ENCODE measurements at regions not wholly inside any gene's neighbourhood (a gene's known extent, or its start where the extent isn't known, plus 50 kb on each side); places are given as distances from the start of the nearest gene placed in this dataset.
A peak's percentile ranks its signal among the peaks of the same experiment; 100 is the strongest.

DNA sequence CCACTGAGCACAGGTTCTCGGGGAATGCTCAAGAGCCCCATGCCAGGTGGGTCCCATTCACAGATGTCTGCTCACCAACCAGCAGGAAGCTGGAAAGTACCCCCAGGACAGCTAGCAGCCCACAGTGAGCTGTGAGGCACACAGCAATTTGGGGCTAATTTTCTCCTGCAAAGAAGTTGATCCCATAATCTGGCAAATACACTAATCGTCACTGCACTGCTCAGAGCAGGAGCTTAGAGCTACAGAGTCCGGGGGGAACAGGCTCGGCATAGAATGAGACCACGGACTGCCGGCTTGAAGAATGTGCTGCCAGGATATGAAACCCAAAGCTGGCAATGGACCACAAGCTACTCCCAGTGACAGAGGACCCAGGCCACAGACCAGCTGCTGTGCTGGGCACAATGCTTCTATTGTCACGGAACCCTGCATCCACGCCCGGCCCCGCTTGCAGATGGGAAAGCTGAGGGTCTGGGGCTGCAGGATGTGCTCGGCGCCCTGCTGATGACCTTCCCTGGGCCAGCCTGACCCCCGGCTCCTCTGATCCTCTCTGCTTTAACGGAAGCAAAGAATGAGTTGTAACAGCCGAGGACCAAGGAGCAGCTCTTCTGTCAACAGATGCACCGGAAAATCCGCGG lies 239.7 kb downstream of the CTTN start (continued):
- TF ChIP-seq HDAC1 (CRISPR knock-in tag; IDR thresholded peaks at IDR 0.05) = peak; percentile 87
- no peak for TF ChIP-seq DNMT3B (CRISPR knock-in tag; conservative IDR thresholded peaks at IDR 0.05)
- TF ChIP-seq AHR (CRISPR knock-in tag; IDR thresholded peaks at IDR 0.05) = no peak
- TF ChIP-seq, protein P1, sequence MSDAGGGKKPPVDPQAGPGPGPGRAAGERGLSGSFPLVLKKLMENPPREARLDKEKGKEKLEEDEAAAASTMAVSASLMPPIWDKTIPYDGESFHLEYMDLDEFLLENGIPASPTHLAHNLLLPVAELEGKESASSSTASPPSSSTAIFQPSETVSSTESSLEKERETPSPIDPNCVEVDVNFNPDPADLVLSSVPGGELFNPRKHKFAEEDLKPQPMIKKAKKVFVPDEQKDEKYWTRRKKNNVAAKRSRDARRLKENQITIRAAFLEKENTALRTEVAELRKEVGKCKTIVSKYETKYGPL (CRISPR knock-in tag; IDR thresholded peaks at IDR 0.05) = no peak
- no peak for TF ChIP-seq TBX3 (IDR thresholded peaks at IDR 0.05; ENCODE audit: borderline replicate concordance)
- no peak for TF ChIP-seq ZNF343 (CRISPR knock-in tag; IDR thresholded peaks at IDR 0.05)
- no peak for TF ChIP-seq ZBTB3 (CRISPR knock-in tag; IDR thresholded peaks at IDR 0.05; ENCODE audit: borderline replicate concordance, low read depth)
- TF ChIP-seq ZNF607 (CRISPR knock-in tag; IDR thresholded peaks at IDR 0.05; ENCODE audit: borderline replicate concordance) = no peak
- peak; percentile 67; the same call in 1 of the 2 replicates for TF ChIP-seq DPF2 (CRISPR knock-in tag; IDR thresholded peaks at IDR 0.05; ENCODE audit: borderline replicate concordance, low read depth)
- TF ChIP-seq CHD2 (IDR thresholded peaks at IDR 0.05; ENCODE audit: low read depth, low read length) = no peak
- TF ChIP-seq KDM5B (CRISPR knock-in tag; IDR thresholded peaks at IDR 0.05; ENCODE audit: borderline replicate concordance) = no peak
- TF ChIP-seq ETV5 (CRISPR knock-in tag; IDR thresholded peaks at IDR 0.05; ENCODE audit: borderline replicate concordance) = peak; percentile 96
- no peak for TF ChIP-seq SMAD3 (CRISPR knock-in tag; IDR thresholded peaks at IDR 0.05)
- TF ChIP-seq ZMYM2 (CRISPR knock-in tag; IDR thresholded peaks at IDR 0.05) = peak; percentile 80; the same call in 1 of the 2 replicates
- TF ChIP-seq ZBTB21 (CRISPR knock-in tag; IDR thresholded peaks at IDR 0.05) = no peak
- TF ChIP-seq, protein P2, sequence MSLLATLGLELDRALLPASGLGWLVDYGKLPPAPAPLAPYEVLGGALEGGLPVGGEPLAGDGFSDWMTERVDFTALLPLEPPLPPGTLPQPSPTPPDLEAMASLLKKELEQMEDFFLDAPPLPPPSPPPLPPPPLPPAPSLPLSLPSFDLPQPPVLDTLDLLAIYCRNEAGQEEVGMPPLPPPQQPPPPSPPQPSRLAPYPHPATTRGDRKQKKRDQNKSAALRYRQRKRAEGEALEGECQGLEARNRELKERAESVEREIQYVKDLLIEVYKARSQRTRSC (CRISPR knock-in tag; IDR thresholded peaks at IDR 0.05; ENCODE audit: low read depth) = no peak
- no peak for TF ChIP-seq ZNF33B (CRISPR knock-in tag; IDR thresholded peaks at IDR 0.05)
- TF ChIP-seq KLF6 (CRISPR knock-in tag; IDR thresholded peaks at IDR 0.05) = no peak
- no peak for TF ChIP-seq ZNF543 (CRISPR knock-in tag; IDR thresholded peaks at IDR 0.05)
- TF ChIP-seq HOXA3 (CRISPR knock-in tag; IDR thresholded peaks at IDR 0.05) = peak; percentile 40; the same call in 1 of the 2 replicates
- no peak for TF ChIP-seq HNRNPK (IDR thresholded peaks at IDR 0.05; ENCODE audit: low read depth, low read length, poor library complexity, severe bottlenecking)
- TF ChIP-seq MAFF (IDR thresholded peaks at IDR 0.05; ENCODE audit: low read depth, low read length) = no peak
- TF ChIP-seq, protein P3, sequence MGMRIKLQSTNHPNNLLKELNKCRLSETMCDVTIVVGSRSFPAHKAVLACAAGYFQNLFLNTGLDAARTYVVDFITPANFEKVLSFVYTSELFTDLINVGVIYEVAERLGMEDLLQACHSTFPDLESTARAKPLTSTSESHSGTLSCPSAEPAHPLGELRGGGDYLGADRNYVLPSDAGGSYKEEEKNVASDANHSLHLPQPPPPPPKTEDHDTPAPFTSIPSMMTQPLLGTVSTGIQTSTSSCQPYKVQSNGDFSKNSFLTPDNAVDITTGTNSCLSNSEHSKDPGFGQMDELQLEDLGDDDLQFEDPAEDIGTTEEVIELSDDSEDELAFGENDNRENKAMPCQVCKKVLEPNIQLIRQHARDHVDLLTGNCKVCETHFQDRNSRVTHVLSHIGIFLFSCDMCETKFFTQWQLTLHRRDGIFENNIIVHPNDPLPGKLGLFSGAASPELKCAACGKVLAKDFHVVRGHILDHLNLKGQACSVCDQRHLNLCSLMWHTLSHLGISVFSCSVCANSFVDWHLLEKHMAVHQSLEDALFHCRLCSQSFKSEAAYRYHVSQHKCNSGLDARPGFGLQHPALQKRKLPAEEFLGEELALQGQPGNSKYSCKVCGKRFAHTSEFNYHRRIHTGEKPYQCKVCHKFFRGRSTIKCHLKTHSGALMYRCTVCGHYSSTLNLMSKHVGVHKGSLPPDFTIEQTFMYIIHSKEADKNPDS (CRISPR knock-in tag; IDR thresholded peaks at IDR 0.05) = no peak
- TF ChIP-seq NONO (IDR thresholded peaks at IDR 0.05) = no peak
- no peak for TF ChIP-seq NONO (CRISPR knock-in tag; conservative IDR thresholded peaks at IDR 0.05)
- no peak for TF ChIP-seq HINFP (CRISPR knock-in tag; IDR thresholded peaks at IDR 0.05; ENCODE audit: low read depth)
